Right hindlimb (tissue), 1 donor: ENCODE measurements at regions not wholly inside any gene's neighbourhood (a gene's known extent, or its start where the extent isn't known, plus 50 kb on each side); places are given as distances from the start of the nearest gene placed in this dataset.
"Not testable (repeated sequence)": the region's sequence is repeated elsewhere in the genome, so short reads cannot be mapped to it uniquely, and the experiment has no call there.

Experiments
- DNase-seq: peaks from one replicate; pipeline ENCODE4 v3.0.0-alpha.2; 2018

- DNase-seq: no peak
Measured at GRCh38 chrX:44674906-44675305, 132.2 kb upstream of the FUNDC1 start.

GRCh38 chrX:44669626-44670025, 127.0 kb upstream of the FUNDC1 start:
- DNase-seq: no peak

- no peak for DNase-seq
Measured at GRCh38 chrX:44667771-44668170, 125.1 kb upstream of the FUNDC1 start.

- DNase-seq: not testable (repeated sequence)
Measured at GRCh38 chrX:44657718-44658246, 115.1 kb upstream of the FUNDC1 start.

- DNase-seq: no peak
Measured at GRCh38 chrX:44651358-44651757, 108.7 kb upstream of the FUNDC1 start.

GRCh38 chrX:44643723-44644122, 101.1 kb upstream of the FUNDC1 start:
- DNase-seq: no peak

- no peak for DNase-seq
Measured at GRCh38 chrX:44637282-44637681, 94.6 kb upstream of the FUNDC1 start.

- DNase-seq: no peak
Measured at GRCh38 chrX:44621078-44621477, 78.4 kb upstream of the FUNDC1 start.

GRCh38 chrX:44619039-44619438, 76.4 kb upstream of the FUNDC1 start:
- DNase-seq: no peak

GRCh38 chrX:44596277-44596676, 53.6 kb upstream of the FUNDC1 start:
- DNase-seq: no peak
